Skin of body (tissue), 1 donor: ENCODE measurements at regions not wholly inside any gene's neighbourhood (a gene's known extent, or its start where the extent isn't known, plus 50 kb on each side); places are given as distances from the start of the nearest gene placed in this dataset.

ENCODE experiments used
- DNase-seq: peaks from one replicate; lab custom pipeline; 2025; lab: John Stamatoyannopoulos, UW

GRCh38 chr9:99365233-99365980 is 143.3 kb downstream of the SEC61B start:
- no peak for DNase-seq

GRCh38 chr9:99366183-99366582 is 144.1 kb downstream of the SEC61B start:
- DNase-seq: no peak

- no peak for DNase-seq
These were observed 144.5 kb downstream of the SEC61B start for GRCh38 chr9:99366621-99367020.

DNA sequence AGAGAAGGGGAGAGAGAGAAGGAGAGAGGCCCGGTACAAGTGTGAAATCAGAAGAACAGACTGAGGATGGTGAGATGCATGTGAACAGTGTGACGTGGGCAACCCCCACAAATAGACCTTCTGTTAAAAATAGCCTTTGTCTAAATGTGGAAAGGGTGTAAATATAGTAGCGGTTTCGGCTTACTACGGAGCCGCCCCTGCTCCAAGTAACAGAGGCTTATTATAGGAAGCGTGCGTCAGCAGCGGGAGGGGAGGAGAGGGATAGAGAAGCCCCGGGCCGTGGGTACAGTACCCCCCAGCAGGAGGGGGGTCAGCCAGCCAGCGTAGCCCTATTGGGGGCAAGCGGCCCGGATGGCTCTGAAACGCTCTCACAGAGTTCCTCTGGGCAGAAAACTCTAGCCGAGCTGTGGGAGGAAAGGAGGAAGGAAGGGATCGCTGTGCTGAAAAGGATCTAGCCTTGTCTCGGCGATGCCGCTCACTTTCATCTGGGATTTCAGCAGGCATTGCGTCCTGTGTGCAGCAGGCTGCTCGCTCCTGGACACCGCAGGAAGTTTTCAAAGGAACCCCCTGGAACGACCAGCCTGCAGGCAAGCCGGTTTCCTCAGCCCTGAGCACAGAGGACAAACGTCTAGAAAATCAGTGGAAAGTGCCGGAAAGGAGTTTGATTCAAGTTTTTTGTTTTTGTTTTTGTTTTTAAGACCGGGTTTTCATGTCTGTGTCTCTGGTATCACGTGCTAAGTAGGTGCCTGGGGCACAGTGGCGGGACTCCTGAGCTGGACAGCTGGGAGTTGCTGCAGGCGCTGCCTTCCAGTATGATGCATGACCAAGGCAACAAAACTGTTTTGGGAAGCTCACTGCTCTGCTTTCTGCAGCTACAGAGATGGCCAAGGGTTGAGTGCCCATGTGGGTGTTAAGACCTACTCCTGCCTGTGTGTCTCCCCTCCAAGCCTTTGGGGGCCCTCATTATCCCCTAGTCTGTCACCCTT is 146.6 kb downstream of the SEC61B start:
- peak; percentile 81 for DNase-seq

GRCh38 chr9:99369327-99369722 is 147.2 kb downstream of the SEC61B start:
- DNase-seq: no peak

GRCh38 chr9:99370376-99370775 is 148.3 kb downstream of the SEC61B start:
- no peak for DNase-seq

GRCh38 chr9:99371376-99371775 is 149.3 kb downstream of the SEC61B start:
- DNase-seq: no peak

- DNase-seq: no peak
These were observed 151.8 kb downstream of the SEC61B start for GRCh38 chr9:99373912-99374311.

DNA sequence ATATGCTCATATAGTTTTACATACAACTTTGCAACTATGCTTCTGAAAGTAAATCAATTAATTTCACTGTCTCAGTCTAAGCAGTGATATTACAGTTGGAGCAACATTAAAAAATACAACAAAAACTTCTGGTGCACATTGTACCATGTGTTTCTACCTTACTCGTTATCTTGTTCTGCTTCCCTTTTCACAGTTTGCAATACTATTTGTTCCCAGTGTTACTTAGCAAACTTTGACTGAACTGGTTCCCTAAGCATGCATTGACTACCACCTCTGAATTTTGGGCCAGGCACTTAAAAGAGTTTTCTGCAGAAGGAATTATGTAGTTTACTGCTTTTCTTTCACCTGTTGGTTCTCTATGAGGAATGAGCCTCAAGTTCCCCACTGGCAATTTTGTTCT is 152.7 kb downstream of the SEC61B start:
- no peak for DNase-seq

DNA sequence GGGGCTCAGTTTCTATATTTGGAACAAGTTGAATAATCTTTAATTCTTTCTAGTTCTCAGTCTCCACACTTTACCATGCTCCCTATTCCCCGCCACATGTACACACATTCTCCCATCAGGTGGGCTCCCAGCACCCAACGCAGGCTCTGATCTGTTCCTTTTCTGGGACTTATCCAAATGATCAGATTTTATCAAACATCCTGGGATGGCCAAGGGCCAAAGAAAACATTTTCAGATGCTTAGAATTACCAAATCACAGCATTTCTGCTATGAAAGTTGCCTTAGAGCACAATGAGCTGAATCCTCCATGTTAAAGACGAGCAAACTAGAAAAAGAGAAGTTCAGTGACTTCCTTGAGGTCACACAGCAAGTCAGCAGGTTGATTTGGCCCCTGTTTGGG is 153.4 kb downstream of the SEC61B start:
- DNase-seq: no peak

DNA sequence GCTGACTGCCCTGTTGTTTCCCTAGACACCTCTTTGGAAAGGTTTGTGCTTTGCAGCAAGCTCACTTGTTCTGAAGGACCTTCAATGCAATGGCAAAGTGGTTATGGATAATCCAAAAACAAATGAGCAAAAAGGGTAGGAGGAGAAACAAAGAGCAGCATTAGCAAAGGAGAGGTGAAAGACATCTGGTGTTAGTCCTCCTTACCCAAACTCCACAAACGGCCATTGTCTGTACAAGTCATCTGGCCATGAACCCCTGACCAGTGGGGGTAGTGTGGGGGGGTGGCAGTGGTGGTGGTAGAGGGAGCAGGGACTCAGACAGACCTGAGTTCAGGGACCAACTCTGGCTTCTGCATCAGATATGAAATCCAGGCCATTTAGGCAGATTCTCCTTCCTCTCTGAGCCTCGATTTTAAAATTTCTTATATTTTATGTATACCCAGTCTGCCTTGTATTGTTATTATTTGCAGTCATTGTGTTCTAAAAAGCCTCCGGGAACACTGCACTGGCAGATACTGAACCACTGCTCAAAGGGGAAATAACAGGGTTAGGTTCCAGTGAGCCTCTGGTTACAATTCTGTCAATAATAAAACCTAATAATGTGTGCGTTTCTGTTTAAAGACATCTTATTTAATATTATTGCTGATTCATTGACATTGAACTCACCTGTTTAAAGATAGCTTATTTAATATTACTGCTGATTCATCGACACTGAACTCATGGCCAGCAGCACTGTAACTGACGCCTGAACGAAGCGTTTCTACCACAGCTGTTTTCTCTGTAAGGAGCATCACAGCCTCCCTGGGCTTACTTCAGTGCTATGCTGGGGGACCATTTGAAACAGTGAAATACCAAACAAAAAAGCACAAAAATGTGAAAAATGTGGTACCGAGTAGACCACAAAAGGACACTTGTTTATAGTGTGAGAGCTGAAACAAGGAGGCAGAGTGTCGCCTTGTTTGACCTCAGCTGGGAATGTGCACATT is 156.0 kb downstream of the SEC61B start:
- DNase-seq: no peak

GRCh38 chr9:99383536-99383935 is 161.5 kb downstream of the SEC61B start:
- DNase-seq: no peak

DNA sequence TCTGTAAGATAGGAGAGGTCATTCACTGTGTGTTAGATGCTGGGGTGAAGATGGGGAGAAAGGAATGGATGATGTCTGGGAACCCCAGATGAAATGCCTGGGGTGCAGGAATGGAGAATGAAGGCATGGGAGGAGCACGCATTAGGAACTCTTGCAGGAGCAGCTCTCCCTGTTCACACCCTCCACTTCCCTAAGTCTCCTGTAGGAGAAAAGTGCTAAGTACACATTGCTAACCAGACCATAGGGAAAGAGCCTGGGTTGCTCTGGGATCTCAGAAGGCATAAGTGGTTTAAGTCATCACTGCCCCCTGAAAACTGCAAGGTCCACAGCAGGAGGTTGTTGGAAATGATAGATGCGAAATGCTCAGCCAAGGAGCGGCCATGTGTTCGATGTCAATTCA is 163.1 kb downstream of the SEC61B start:
- DNase-seq: no peak

DNA sequence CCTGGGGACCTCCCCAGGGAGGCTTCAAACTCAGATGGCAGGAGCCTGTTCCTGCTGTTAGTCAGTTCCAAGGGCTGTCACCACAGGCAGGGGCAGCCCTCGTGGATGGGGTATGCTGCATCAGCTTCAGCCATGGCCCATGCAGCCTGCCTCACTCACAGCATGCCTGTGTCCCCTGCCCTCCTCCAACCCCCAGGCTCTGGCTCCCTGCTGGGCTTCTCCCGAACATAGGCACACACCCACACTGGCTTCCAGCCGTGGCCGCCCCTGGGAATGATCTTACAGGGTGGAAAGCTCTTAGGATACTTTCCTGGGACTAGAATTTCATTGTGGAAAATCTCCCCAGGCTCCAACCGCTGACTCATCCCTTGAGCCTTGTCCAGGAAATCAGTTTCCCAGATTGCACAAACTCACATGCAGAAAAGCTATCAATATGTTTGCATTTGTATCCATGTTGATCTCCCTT is 163.8 kb downstream of the SEC61B start:
- peak; percentile 36 for DNase-seq

GRCh38 chr9:99387431-99387830 is 165.3 kb downstream of the SEC61B start:
- no peak for DNase-seq

- DNase-seq: no peak
These were observed 167.3 kb downstream of the SEC61B start for GRCh38 chr9:99389087-99390033.

GRCh38 chr9:99391937-99392594 is 170.0 kb downstream of the SEC61B start:
- no peak for DNase-seq

DNA sequence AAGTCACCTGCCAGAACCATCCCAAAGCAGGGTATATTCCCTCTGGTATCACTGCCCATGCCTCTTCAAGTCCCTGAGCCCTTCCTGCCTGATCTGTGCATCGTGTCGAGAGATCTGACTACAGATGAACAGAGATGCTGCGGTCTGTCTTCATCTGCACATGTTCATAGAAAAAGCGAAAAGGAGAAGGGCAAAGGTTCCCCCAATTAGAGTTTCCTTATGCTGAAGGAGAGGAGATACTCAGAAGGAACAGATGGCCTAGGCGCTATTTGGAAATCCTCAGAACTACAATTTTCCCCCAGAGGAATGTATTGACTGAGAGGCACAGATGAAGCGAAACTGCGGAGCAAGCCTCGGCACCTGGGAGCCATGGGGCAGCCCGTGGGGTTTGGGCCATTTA is 170.9 kb downstream of the SEC61B start:
- no peak for DNase-seq

GRCh38 chr9:99393993-99394392 is 171.9 kb downstream of the SEC61B start:
- DNase-seq: no peak
